OCI-M1 (cell line): ENCODE measurements at regions not wholly inside any gene's neighbourhood (a gene's known extent, or its start where the extent isn't known, plus 50 kb on each side); places are given as distances from the start of the nearest gene placed in this dataset.

Experiments used
- DNase-seq: peaks from one replicate; lab custom pipeline; 2025; lab: John Stamatoyannopoulos, UW

GRCh38 chr1:193593147-193593885, 406.9 kb upstream of the B3GALT2 start:
- no peak for DNase-seq

- DNase-seq: peak; percentile 34
These were observed 405.9 kb upstream of the B3GALT2 start for GRCh38 chr1:193592317-193592716.

- DNase-seq: no peak
These were observed 403.7 kb upstream of the B3GALT2 start for GRCh38 chr1:193590102-193590501.

- no peak for DNase-seq
These were observed 403.2 kb upstream of the B3GALT2 start for GRCh38 chr1:193589597-193590040.

GRCh38 chr1:193588311-193589082, 402.1 kb upstream of the B3GALT2 start:
- no peak for DNase-seq

GRCh38 chr1:193584731-193585239, 398.4 kb upstream of the B3GALT2 start:
- no peak for DNase-seq

- no peak for DNase-seq
These were observed 394.9 kb upstream of the B3GALT2 start for GRCh38 chr1:193581341-193581740.

GRCh38 chr1:193580419-193580818, 394.0 kb upstream of the B3GALT2 start:
- DNase-seq: no peak

GRCh38 chr1:193579323-193579722, 392.9 kb upstream of the B3GALT2 start:
- no peak for DNase-seq

GRCh38 chr1:193574913-193575312, 388.5 kb upstream of the B3GALT2 start:
- no peak for DNase-seq

GRCh38 chr1:193569983-193570269, 383.5 kb upstream of the B3GALT2 start:
- DNase-seq: no peak

- peak; percentile 77 for DNase-seq
These were observed 382.9 kb upstream of the B3GALT2 start for GRCh38 chr1:193569096-193569982.

- peak; percentile 96 for DNase-seq
These were observed 382.1 kb upstream of the B3GALT2 start for GRCh38 chr1:193568512-193568911.

GRCh38 chr1:193567937-193568336, 381.5 kb upstream of the B3GALT2 start:
- no peak for DNase-seq

- DNase-seq: no peak
These were observed 380.3 kb upstream of the B3GALT2 start for GRCh38 chr1:193566735-193567134.

- peak; percentile 25 for DNase-seq
These were observed 379.7 kb upstream of the B3GALT2 start for GRCh38 chr1:193565971-193566577.

- DNase-seq: no peak
These were observed 375.7 kb upstream of the B3GALT2 start for GRCh38 chr1:193562121-193562520.

GRCh38 chr1:193558491-193559028, 372.1 kb upstream of the B3GALT2 start:
- peak; percentile 57 for DNase-seq

- DNase-seq: no peak
These were observed 369.4 kb upstream of the B3GALT2 start for GRCh38 chr1:193555662-193556441.

GRCh38 chr1:193553564-193553963, 367.2 kb upstream of the B3GALT2 start:
- DNase-seq: no peak

- DNase-seq: no peak
These were observed 365.9 kb upstream of the B3GALT2 start for GRCh38 chr1:193552274-193552673.
